BE2C (cell line): ENCODE measurements at regions not wholly inside any gene's neighbourhood (a gene's known extent, or its start where the extent isn't known, plus 50 kb on each side); places are given as distances from the start of the nearest gene placed in this dataset.

Experiments
- DNase-seq: peaks from one replicate; pipeline ENCODE4 v3.0.0-alpha.2; 2020
- H3K27me3 ChIP-seq: fragments of 250-450 bp; sonication (Bioruptor Pico); 2 replicates; pipeline ENCODE4 v1.5.1; 2020; ENCODE audit warnings: mild to moderate bottlenecking
- H3K36me3 ChIP-seq: fragments of 250-450 bp; sonication (Bioruptor Pico); 2 replicates; pipeline ENCODE4 v1.5.1; 2020; ENCODE audit warnings: mild to moderate bottlenecking
- H3K4me1 ChIP-seq: fragments of 250-450 bp; sonication (Bioruptor Pico); 2 replicates; pipeline ENCODE4 v1.5.1; 2020
- H3K4me3 ChIP-seq: 2 replicates; pipeline ENCODE4 v1.5.1; 2011; ENCODE audit warnings: low read depth, low read length
- H3K9me3 ChIP-seq: fragments of 250-450 bp; sonication (Bioruptor Pico); 2 replicates; pipeline ENCODE4 v1.5.1; 2020
- TF ChIP-seq, protein P1 (sequence below): IDR thresholded peaks from 2 replicates; pipeline ENCODE4 v1.5.1; 2012; ENCODE audit warnings: mild to moderate bottlenecking, low read depth, low read length

- no peaks in the 10 kb centered on the region for H3K36me3 ChIP-seq
- no peaks in the 10 kb centered on the region for H3K27me3 ChIP-seq
- DNase-seq, result no peak
- TF ChIP-seq, protein P1, sequence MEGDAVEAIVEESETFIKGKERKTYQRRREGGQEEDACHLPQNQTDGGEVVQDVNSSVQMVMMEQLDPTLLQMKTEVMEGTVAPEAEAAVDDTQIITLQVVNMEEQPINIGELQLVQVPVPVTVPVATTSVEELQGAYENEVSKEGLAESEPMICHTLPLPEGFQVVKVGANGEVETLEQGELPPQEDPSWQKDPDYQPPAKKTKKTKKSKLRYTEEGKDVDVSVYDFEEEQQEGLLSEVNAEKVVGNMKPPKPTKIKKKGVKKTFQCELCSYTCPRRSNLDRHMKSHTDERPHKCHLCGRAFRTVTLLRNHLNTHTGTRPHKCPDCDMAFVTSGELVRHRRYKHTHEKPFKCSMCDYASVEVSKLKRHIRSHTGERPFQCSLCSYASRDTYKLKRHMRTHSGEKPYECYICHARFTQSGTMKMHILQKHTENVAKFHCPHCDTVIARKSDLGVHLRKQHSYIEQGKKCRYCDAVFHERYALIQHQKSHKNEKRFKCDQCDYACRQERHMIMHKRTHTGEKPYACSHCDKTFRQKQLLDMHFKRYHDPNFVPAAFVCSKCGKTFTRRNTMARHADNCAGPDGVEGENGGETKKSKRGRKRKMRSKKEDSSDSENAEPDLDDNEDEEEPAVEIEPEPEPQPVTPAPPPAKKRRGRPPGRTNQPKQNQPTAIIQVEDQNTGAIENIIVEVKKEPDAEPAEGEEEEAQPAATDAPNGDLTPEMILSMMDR, result no peak
- peaks cover 2% of the 10 kb centered on the region; the same call in 1 of the 2 replicates for H3K4me1 ChIP-seq
- no peak overlapping the region for H3K4me3 ChIP-seq
- no peaks in the 10 kb centered on the region for H3K9me3 ChIP-seq
Observed at GRCh38 chr2:196566961-196567666, 72.4 kb upstream of the CCDC150 start.

GRCh38 chr2:196568506-196568905, 71.0 kb upstream of the CCDC150 start:
- no peaks in the 10 kb centered on the region for H3K36me3 ChIP-seq
- no peaks in the 10 kb centered on the region for H3K9me3 ChIP-seq
- no peak for DNase-seq
- H3K27me3 ChIP-seq, result no peaks in the 10 kb centered on the region
- H3K4me1 ChIP-seq, result peaks cover 2% of the 10 kb centered on the region; the same call in 1 of the 2 replicates
- TF ChIP-seq, protein P1, result no peak
- no peak overlapping the region for H3K4me3 ChIP-seq

GRCh38 chr2:196584903-196585302, 54.6 kb upstream of the CCDC150 start:
- no peaks in the 10 kb centered on the region for H3K36me3 ChIP-seq
- TF ChIP-seq, protein P1, result no peak
- H3K9me3 ChIP-seq, result peaks cover 3% of the 10 kb centered on the region; the same call in 1 of the 2 replicates
- H3K4me3 ChIP-seq, result no peak overlapping the region
- H3K4me1 ChIP-seq, result 0 out of 2 replicates have a peak, but pooled peaks cover 1% of the 10 kb centered on the region
- no peaks in the 10 kb centered on the region for H3K27me3 ChIP-seq
- DNase-seq, result no peak

GRCh38 chr2:196586511-196586991, 53.0 kb upstream of the CCDC150 start:
- Histone ChIP-seq H3K4me3 (no peak overlapping the region), H3K27me3 (no peaks in the 10 kb centered on the region), H3K4me1 (no peaks in the 10 kb centered on the region), H3K9me3 (no peaks in the 10 kb centered on the region), H3K36me3 (no peaks in the 10 kb centered on the region)
- TF ChIP-seq, protein P1, result no peak
- no peak for DNase-seq

DNA sequence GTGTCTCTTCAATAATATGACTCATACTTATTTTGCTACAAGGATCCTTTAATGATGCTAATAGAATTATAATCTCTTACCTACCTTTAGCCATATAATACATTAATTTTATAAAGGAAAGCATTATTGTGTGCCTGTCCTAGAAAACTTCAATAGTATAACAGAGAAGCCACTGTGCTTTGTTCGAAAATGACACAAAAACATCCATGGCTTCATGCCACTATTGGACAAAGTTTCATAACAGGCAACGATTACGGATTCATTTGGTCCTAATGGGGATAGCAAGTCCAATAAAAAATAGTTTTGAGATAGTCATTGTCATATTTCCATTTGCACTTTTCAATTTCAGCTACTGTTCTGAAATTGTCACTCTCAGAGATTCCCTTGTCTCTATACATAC, 52.5 kb upstream of the CCDC150 start:
- no peaks in the 10 kb centered on the region for H3K36me3 ChIP-seq
- TF ChIP-seq, protein P1, result no peak
- DNase-seq, result no peak
- no peaks in the 10 kb centered on the region for H3K27me3 ChIP-seq
- H3K9me3 ChIP-seq, result no peaks in the 10 kb centered on the region
- no peak overlapping the region for H3K4me3 ChIP-seq
- H3K4me1 ChIP-seq, result no peaks in the 10 kb centered on the region

GRCh38 chr2:196587739-196588138, 51.8 kb upstream of the CCDC150 start:
- Histone ChIP-seq H3K27me3 (no peaks in the 10 kb centered on the region), H3K4me1 (no peaks in the 10 kb centered on the region), H3K9me3 (no peaks in the 10 kb centered on the region), H3K4me3 (no peak overlapping the region), H3K36me3 (no peaks in the 10 kb centered on the region)
- DNase-seq, result no peak
- TF ChIP-seq, protein P1, result no peak
